GM19328 (cell line): ENCODE measurements at regions not wholly inside any gene's neighbourhood (a gene's known extent, or its start where the extent isn't known, plus 50 kb on each side); places are given as distances from the start of the nearest gene placed in this dataset.
"Not testable (repeated sequence)": the region's sequence is repeated elsewhere in the genome, so short reads cannot be mapped to it uniquely, and the experiment has no call there.

ENCODE experiments used
- ATAC-seq: cut with Tn5 transposase; IDR thresholded peaks from one replicate; pipeline ENCODE4 v1.9.1; 2021; ENCODE audit warnings: mild to moderate bottlenecking, moderate library complexity; ENCODE audit not compliant: unreplicated experiment

GRCh38 chr3:35849496-35849895 is 210.2 kb downstream of the ARPP21 start:
- no peak for ATAC-seq

GRCh38 chr3:35849963-35850362 is 210.6 kb downstream of the ARPP21 start:
- ATAC-seq: no peak

GRCh38 chr3:35857004-35857403 is 217.7 kb downstream of the ARPP21 start:
- ATAC-seq: peak; percentile 57

- ATAC-seq: no peak
Measured at GRCh38 chr3:35862057-35862456, 222.7 kb downstream of the ARPP21 start.

- ATAC-seq: no peak
Measured at GRCh38 chr3:35864871-35865270, 225.5 kb downstream of the ARPP21 start.

- no peak for ATAC-seq
Measured at GRCh38 chr3:35867791-35868190, 228.5 kb downstream of the ARPP21 start.

- no peak for ATAC-seq
Measured at GRCh38 chr3:35871009-35871408, 231.7 kb downstream of the ARPP21 start.

GRCh38 chr3:35883929-35884328 is 244.6 kb downstream of the ARPP21 start:
- no peak for ATAC-seq

- no peak for ATAC-seq
Measured at GRCh38 chr3:35894735-35895134, 255.4 kb downstream of the ARPP21 start.

- no peak for ATAC-seq
Measured at GRCh38 chr3:35899245-35899644, 259.9 kb downstream of the ARPP21 start.

GRCh38 chr3:35900079-35900478 is 260.8 kb downstream of the ARPP21 start:
- ATAC-seq: no peak

- ATAC-seq: peak; percentile 72
Measured at GRCh38 chr3:35908366-35909232, 269.3 kb downstream of the ARPP21 start.

- no peak for ATAC-seq
Measured at GRCh38 chr3:35919160-35919559, 279.8 kb downstream of the ARPP21 start.

GRCh38 chr3:35921718-35922117 is 282.4 kb downstream of the ARPP21 start:
- ATAC-seq: no peak

- ATAC-seq: not testable (repeated sequence)
Measured at GRCh38 chr3:35924070-35924469, 284.7 kb downstream of the ARPP21 start.

- ATAC-seq: no peak
Measured at GRCh38 chr3:35927441-35927840, 288.1 kb downstream of the ARPP21 start.

- no peak for ATAC-seq
Measured at GRCh38 chr3:35929158-35929557, 289.8 kb downstream of the ARPP21 start.

- no peak for ATAC-seq
Measured at GRCh38 chr3:35931867-35932266, 292.5 kb downstream of the ARPP21 start.

- ATAC-seq: no peak
Measured at GRCh38 chr3:35932995-35933394, 293.7 kb downstream of the ARPP21 start.

- ATAC-seq: no peak
Measured at GRCh38 chr3:35936571-35936970, 297.2 kb downstream of the ARPP21 start.

GRCh38 chr3:35944926-35945710 is 305.8 kb downstream of the ARPP21 start:
- no peak for ATAC-seq
